NOMO-1 (cell line): ENCODE measurements at regions not wholly inside any gene's neighbourhood (a gene's known extent, or its start where the extent isn't known, plus 50 kb on each side); places are given as distances from the start of the nearest gene placed in this dataset.
"Not testable (repeated sequence)": the region's sequence is repeated elsewhere in the genome, so short reads cannot be mapped to it uniquely, and the experiment has no call there.

Experiments used
- DNase-seq, 2 experiments: peaks; one replicate each; lab custom pipeline; 2025; ENCODE audit not compliant: unreplicated experiment in 2 of 2; lab: John Stamatoyannopoulos, UW

DNA sequence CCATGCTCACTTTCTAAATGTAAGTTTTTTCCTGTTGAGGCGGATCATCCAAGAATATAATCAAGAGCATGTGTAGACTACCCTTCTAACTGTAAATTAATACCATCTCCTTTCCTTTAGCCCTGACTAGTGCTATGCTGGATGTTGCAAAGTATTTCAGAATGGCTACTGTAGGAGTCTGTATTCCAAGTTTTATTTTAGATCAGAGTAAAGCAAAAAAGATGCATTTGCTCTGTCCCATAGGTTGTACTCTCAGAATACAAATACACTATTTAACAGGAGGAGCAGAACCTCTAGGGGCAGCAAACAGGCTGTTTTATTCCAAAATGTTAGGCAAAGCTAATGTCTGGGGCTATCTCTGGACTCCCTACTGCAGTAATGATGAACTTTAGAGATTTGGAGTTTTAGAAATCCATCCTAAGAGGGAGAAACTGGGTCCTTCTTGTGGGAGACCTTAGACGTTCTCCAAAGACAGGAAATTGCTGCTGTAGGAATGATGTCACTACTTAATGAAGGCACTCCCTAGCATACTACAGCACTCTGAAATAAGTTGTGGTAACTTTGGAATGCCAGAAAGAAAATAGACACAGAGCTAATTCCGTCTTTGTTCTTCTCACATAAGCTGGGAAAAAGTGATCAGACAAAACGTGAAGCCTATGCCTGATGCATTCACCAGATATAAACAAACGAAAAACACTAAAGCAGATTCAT is 392.4 kb upstream of the HS3ST5 start:
- no peak for DNase-seq

GRCh38 chr6:114733596-114733995 is 390.8 kb upstream of the HS3ST5 start:
- DNase-seq, result no peak

DNA sequence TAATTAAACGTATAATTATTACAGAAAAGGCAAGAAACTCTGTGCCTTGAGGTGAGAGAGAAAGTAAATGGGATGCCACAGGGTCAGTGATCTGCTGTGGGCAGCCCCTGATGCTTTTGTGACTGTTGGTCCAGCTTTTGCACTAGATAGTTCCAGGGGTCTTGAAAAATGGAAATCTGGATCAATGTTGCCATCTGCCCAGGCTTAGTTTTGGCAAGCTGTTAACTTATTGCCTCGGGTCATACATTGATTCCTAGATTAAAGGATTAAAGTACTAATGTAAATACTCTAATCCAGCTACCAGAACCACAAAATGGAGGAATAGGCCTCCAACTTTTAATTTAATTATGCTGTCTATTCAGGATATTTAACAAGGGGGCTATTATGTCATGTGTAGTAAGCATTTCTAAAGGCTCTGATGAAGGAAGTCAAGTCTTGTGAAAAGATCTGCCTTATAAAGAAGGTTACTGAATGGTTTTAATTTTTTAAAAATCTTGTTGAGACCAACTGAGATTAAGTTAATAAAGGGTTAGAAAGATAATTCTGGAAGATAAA is 376.0 kb upstream of the HS3ST5 start:
- no peak for DNase-seq

DNA sequence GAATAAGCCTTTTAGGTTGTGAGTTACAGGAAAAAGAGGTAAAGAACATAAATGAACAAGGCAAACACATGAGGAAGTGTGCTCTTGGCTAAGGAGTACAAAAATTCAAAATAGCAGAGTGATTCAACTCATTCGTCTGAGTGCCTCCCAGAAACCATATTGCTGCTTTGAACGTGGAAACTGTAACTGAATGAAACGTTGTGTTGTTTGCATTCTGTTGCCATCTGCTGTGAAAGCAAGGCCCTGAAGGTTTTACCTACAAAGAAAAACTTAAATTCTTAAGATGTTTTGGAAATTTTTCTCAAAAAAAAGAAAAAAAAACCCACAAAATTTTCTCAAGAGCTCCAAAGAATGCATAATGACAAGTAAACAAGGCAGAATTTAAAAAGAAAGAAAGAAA is 375.4 kb upstream of the HS3ST5 start:
- DNase-seq, result no peak

DNA sequence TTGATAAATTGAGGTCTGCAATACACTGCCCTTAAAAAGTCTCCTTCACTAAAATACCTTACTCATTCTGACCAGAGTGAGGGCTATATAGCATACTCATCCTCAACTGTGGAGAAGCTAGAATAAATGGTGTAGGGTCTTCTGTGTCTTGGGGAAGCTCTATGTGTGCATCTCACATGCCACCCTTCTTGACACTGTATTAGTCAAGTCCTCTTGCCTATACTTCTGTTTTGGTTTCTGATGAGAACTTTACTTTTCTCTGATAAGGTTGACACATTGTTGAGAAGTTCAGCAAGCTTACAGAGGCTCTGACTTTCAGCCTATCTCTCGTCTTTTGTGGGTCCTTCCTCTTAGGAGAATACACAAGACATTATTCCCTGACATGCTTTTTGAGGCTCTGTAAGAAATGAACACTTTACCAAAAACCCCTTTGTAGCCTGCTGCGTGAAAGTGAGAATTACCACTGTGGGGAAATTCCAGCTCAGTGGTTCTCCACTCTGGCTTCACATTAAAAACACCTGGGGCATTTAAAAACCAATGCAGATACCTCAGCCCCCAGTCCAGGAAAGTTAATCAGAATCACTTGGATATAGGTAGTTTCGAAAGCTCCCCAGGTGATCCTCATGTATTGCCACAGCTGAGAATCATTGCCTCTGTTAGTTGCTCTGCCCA is 372.1 kb upstream of the HS3ST5 start:
- DNase-seq, result no peak

- DNase-seq, result no peak
These were observed 370.9 kb upstream of the HS3ST5 start for GRCh38 chr6:114713690-114714089.

GRCh38 chr6:114712129-114712662 is 369.4 kb upstream of the HS3ST5 start:
- DNase-seq, result no peak

- no peak for DNase-seq
These were observed 364.3 kb upstream of the HS3ST5 start for GRCh38 chr6:114707081-114707620.

- no peak for DNase-seq
These were observed 347.8 kb upstream of the HS3ST5 start for GRCh38 chr6:114690625-114691024.

GRCh38 chr6:114659513-114659912 is 316.7 kb upstream of the HS3ST5 start:
- DNase-seq, result no peak

DNA sequence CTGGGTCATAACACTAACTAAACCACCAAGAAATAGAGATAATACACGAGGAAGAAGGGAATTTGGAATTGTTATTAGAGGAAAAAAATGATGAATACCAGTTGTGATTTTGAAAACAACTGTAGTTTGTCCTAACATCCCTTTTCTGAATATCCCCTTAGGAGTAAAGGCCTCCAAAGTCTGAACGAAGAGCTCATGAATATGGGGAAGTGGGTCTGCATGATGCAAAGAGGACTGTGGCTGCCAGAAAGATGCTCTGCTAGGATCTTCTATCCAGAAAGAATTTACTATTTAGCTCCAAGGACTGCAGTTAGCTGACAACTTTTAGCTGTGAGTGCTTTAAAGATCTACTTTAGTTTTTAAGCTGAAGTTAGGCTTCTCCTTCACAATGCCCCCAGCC is 308.8 kb upstream of the HS3ST5 start:
- no peak for DNase-seq

GRCh38 chr6:114650891-114651290 is 308.1 kb upstream of the HS3ST5 start:
- DNase-seq, result no peak

DNA sequence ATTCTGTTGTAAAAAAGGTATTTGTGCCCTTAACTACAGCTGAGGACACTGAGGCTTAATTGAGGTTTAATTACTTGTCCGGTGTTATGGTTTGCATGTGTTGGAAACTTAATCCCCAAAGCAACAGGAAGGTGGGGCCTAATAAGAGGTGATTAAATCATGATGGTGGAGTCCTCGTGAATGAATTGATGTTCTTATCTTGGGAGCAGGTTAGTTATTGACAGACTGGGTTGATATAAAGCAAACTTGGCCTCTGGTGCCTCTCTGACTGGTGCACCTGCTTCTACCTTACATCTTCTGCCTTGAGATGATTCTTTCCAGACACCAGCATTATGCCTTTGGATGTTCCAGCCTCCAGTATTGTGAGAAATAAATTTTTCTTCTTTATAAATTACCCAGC is 306.5 kb upstream of the HS3ST5 start:
- DNase-seq, result no peak

GRCh38 chr6:114648847-114649246 is 306.0 kb upstream of the HS3ST5 start:
- no peak for DNase-seq

- DNase-seq, result no peak
These were observed 295.5 kb upstream of the HS3ST5 start for GRCh38 chr6:114638341-114638740.

GRCh38 chr6:114634016-114634415 is 291.2 kb upstream of the HS3ST5 start:
- no peak for DNase-seq

GRCh38 chr6:114626226-114626625 is 283.4 kb upstream of the HS3ST5 start:
- DNase-seq, result not testable (repeated sequence)

- no peak for DNase-seq
These were observed 276.9 kb upstream of the HS3ST5 start for GRCh38 chr6:114619621-114620200.

- DNase-seq, result no peak
These were observed 268.9 kb upstream of the HS3ST5 start for GRCh38 chr6:114611696-114612095.

GRCh38 chr6:114608091-114608490 is 265.3 kb upstream of the HS3ST5 start:
- DNase-seq, result no peak

DNA sequence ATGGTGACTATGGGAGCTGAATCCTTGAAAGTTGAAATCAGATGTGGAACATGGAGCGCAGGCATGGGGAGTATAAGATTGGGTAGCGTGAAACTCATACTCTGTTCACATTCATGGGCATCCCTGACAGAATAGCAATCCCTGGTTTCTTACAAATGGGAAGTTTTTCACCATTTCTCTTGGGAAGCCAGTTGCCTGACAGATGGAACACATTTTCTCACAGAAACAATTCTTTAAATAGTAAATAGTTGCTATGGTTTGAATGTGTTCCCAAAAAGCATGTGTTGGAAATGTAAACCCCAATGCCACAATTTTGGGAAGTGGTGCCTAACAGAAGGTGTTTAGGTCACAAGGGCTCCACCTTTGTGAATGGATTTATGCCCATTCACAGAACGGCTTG is 262.8 kb upstream of the HS3ST5 start:
- no peak for DNase-seq
